ENCODE measurements at regions not wholly inside any gene's neighbourhood (a gene's known extent, or its start where the extent isn't known, plus 50 kb on each side); places are given as distances from the start of the nearest gene placed in this dataset.

- TF ChIP-seq TCF7L2 (IDR thresholded peaks at IDR 0.05; ENCODE audit: low read depth, low read length) (no peak), CTCF (IDR thresholded peaks at IDR 0.05) (no peak), REST (IDR thresholded peaks at IDR 0.05; ENCODE audit: insufficient read depth in 1 of 2, low read depth in 2 of 2, low read length in 1 of 2) (no peak), POLR2AphosphoS5 (IDR thresholded peaks at IDR 0.05; ENCODE audit: low read depth, low read length) (no peak), SIN3A (IDR thresholded peaks at IDR 0.05; ENCODE audit: borderline replicate concordance, insufficient read depth, low read depth, low read length) (no peak)
Observed at GRCh38 chr1:232138044-232138443, 491.9 kb downstream of the SIPA1L2 start.
